Ishikawa (cell line): ENCODE measurements at regions not wholly inside any gene's neighbourhood (a gene's known extent, or its start where the extent isn't known, plus 50 kb on each side); places are given as distances from the start of the nearest gene placed in this dataset.

Experiments used
- CEBPB ChIP-seq: IDR thresholded peaks from 2 replicates; pipeline ENCODE4 v1.6.1; 2012
- CREB1 ChIP-seq: IDR thresholded peaks from 2 replicates; pipeline ENCODE4 v1.6.1; 2012; ENCODE audit warnings: low read depth
- EGR1 ChIP-seq: IDR thresholded peaks from 2 replicates; pipeline ENCODE4 v1.6.1; 2012
- EP300 ChIP-seq: IDR thresholded peaks from 2 replicates; pipeline ENCODE4 v1.6.1; 2012; ENCODE audit warnings: borderline replicate concordance
- FOXM1 ChIP-seq: IDR thresholded peaks from 2 replicates; pipeline ENCODE4 v1.6.1; 2012; ENCODE audit warnings: low read depth, borderline replicate concordance
- NFIC ChIP-seq: IDR thresholded peaks from 2 replicates; pipeline ENCODE4 v1.6.1; 2012
- RAD21 ChIP-seq: IDR thresholded peaks from 2 replicates; pipeline ENCODE4 v1.6.1; 2012; ENCODE audit warnings: low read depth
- TAF1 ChIP-seq: IDR thresholded peaks from 2 replicates; pipeline ENCODE4 v1.6.1; 2012; ENCODE audit warnings: low read depth, mild to moderate bottlenecking
- TCF12 ChIP-seq: IDR thresholded peaks from 2 replicates; pipeline ENCODE4 v1.6.1; 2012; ENCODE audit warnings: low read depth
- TEAD4 ChIP-seq: IDR thresholded peaks from 2 replicates; pipeline ENCODE4 v1.6.1; 2012
- YY1 ChIP-seq: IDR thresholded peaks from 2 replicates; pipeline ENCODE4 v1.6.1; 2012; ENCODE audit warnings: low read depth
- ZBTB7A ChIP-seq: IDR thresholded peaks from 2 replicates; pipeline ENCODE4 v1.6.1; 2012; ENCODE audit warnings: low read depth
- TF ChIP-seq, protein P1 (sequence below): IDR thresholded peaks from 2 replicates; pipeline ENCODE4 v1.6.1; 2012
- TF ChIP-seq, protein P2 (sequence below): IDR thresholded peaks from 2 replicates; pipeline ENCODE4 v1.6.1; 2012; ENCODE audit warnings: low read depth, mild to moderate bottlenecking
- TF ChIP-seq, protein P3 (sequence below): IDR thresholded peaks from 2 replicates; pipeline ENCODE4 v1.6.1; 2012

DNA sequence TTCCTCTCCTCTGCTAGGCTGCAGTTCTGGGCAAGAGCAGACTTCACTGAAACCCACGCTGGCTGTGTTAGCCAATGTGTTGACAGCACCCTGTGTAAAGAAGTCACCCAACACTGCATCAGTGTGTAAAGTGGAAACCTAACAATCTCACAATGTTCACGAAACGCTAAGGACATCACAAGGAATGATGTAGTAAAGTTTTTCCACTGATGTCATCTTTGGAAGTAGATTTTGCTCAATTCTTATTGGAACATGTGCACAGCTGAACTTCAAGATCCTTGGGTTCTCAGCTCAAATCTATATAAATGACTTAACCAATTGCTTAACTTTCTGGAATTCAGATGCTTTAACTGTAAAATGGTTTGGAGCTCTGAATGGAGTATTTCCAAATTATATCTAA, 1112.5 kb downstream of the TSN start:
- TF ChIP-seq CEBPB (no peak), ZBTB7A (no peak), TEAD4 (no peak), TCF12 (no peak), NFIC (no peak), TAF1 (no peak), EP300 (no peak)
- TF ChIP-seq, protein P1, sequence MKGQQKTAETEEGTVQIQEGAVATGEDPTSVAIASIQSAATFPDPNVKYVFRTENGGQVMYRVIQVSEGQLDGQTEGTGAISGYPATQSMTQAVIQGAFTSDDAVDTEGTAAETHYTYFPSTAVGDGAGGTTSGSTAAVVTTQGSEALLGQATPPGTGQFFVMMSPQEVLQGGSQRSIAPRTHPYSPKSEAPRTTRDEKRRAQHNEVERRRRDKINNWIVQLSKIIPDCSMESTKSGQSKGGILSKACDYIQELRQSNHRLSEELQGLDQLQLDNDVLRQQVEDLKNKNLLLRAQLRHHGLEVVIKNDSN = no peak
- TF ChIP-seq, protein P2, sequence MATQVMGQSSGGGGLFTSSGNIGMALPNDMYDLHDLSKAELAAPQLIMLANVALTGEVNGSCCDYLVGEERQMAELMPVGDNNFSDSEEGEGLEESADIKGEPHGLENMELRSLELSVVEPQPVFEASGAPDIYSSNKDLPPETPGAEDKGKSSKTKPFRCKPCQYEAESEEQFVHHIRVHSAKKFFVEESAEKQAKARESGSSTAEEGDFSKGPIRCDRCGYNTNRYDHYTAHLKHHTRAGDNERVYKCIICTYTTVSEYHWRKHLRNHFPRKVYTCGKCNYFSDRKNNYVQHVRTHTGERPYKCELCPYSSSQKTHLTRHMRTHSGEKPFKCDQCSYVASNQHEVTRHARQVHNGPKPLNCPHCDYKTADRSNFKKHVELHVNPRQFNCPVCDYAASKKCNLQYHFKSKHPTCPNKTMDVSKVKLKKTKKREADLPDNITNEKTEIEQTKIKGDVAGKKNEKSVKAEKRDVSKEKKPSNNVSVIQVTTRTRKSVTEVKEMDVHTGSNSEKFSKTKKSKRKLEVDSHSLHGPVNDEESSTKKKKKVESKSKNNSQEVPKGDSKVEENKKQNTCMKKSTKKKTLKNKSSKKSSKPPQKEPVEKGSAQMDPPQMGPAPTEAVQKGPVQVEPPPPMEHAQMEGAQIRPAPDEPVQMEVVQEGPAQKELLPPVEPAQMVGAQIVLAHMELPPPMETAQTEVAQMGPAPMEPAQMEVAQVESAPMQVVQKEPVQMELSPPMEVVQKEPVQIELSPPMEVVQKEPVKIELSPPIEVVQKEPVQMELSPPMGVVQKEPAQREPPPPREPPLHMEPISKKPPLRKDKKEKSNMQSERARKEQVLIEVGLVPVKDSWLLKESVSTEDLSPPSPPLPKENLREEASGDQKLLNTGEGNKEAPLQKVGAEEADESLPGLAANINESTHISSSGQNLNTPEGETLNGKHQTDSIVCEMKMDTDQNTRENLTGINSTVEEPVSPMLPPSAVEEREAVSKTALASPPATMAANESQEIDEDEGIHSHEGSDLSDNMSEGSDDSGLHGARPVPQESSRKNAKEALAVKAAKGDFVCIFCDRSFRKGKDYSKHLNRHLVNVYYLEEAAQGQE = no peak

DNA sequence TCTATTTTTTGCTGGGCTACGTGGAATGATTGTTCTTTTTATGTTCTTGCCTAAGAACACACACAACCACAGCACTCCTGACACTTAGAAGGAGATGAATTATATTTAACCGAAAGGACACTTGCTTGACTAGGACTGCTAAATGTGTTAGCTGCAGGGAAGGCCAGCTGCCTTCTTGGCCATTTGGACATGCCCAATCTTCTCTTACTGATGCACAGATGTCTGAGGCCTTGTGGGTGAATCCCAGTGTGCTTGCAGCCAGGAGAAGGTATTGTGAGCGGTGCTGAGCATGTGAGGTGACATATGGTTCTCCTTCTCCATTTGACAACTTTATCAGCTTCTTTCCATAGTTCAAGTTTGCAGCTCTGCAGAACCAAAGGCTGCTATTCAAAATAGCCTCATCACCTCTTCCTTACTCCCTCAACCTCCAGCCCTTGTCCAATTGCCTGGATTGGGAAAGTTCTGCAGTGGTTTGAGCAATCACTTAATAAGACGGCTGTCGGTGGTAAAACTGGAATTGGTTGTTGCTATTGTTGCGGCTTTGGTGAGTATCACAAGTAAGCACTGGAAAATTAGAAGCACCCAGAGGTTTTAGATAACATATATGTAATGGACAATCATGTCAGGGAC, 1113.3 kb downstream of the TSN start:
- no peak for TF ChIP-seq EP300

DNA sequence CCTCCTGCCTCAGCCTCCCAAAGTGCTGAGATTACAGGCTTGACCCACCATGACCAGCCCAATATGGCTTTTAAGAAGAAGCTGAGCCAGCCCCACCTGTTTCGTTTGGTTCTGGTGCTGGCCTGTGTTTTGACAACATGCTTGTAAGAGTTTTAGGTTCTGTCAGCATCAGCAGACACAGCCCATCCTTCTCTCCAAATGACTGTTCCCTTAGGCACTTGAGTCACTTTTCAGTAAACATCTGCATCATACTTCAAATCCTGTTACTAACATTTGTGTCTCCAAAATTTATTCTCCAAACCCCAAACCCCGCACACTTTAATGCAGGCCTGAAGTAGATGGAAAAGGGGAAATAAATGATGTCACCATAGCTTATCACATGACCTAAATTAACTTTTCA, 1118.5 kb downstream of the TSN start:
- TF ChIP-seq EGR1 (no peak), NFIC (no peak), FOXM1 (no peak), EP300 (no peak), RAD21 (no peak), TEAD4 (no peak), ZBTB7A (no peak), YY1 (no peak)
- TF ChIP-seq, protein P1 = no peak
- TF ChIP-seq, protein P2 = no peak

- TF ChIP-seq CEBPB = no peak
- TF ChIP-seq, protein P2 = no peak
- TF ChIP-seq EGR1 = no peak
- no peak for TF ChIP-seq EP300
- no peak for TF ChIP-seq TCF12
- TF ChIP-seq TAF1 = no peak
- TF ChIP-seq ZBTB7A = no peak
- TF ChIP-seq, protein P3, sequence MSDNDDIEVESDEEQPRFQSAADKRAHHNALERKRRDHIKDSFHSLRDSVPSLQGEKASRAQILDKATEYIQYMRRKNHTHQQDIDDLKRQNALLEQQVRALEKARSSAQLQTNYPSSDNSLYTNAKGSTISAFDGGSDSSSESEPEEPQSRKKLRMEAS = no peak
- TF ChIP-seq, protein P1 = no peak
These were observed 1119.8 kb downstream of the TSN start for GRCh38 chr2:122875091-122875865.

GRCh38 chr2:122883849-122884248, 1128.4 kb downstream of the TSN start:
- TF ChIP-seq NFIC = no peak
- no peak for TF ChIP-seq FOXM1
- TF ChIP-seq RAD21 = no peak
- TF ChIP-seq, protein P1 = no peak
- TF ChIP-seq, protein P3 = no peak
- TF ChIP-seq EP300 = no peak
- TF ChIP-seq CEBPB = no peak
- TF ChIP-seq ZBTB7A = no peak
- TF ChIP-seq, protein P2 = no peak
- TF ChIP-seq EGR1 = no peak
- TF ChIP-seq YY1 = no peak
- no peak for TF ChIP-seq TEAD4
- no peak for TF ChIP-seq CREB1
- no peak for TF ChIP-seq TAF1
- TF ChIP-seq TCF12 = no peak
